Keratinocyte (primary cell): ENCODE measurements at regions not wholly inside any gene's neighbourhood (a gene's known extent, or its start where the extent isn't known, plus 50 kb on each side); places are given as distances from the start of the nearest gene placed in this dataset.

Source experiments
- DNase-seq: peaks from one replicate; pipeline ENCODE4 v3.0.0-alpha.2; 2011; ENCODE audit warnings: low read depth, missing footprints, low spot score
- FAIRE-seq: peaks from 2 replicates; lab custom pipeline; 2011; peaks lifted over from hg19 to GRCh38; lab: Jason Lieb, UNC
- H2AFZ ChIP-seq: 2 replicates; pipeline ENCODE4 v1.6.0; 2012; ENCODE audit warnings: low read length, control low read depth, inconsistent platforms; ENCODE audit not compliant: control insufficient read depth
- H3K27ac ChIP-seq: 2 replicates; pipeline ENCODE4 v1.5.1; 2011; ENCODE audit warnings: low read length; ENCODE audit not compliant: control insufficient read depth, insufficient read depth
- H3K27me3 ChIP-seq: 3 replicates; pipeline ENCODE4 v1.6.0; 2011; ENCODE audit warnings: low read length; ENCODE audit not compliant: control insufficient read depth, insufficient read depth; ENCODE audit errors: extremely low read depth
- H3K36me3 ChIP-seq, 2 experiments: 2 replicates in 1 of 2; 3 replicates in 1 of 2; pipeline ENCODE4 v1.5.1; 2011; ENCODE audit warnings: low read length in 2 of 2, mild to moderate bottlenecking in 1 of 2; ENCODE audit not compliant: control insufficient read depth in 2 of 2, insufficient read depth in 2 of 2; ENCODE audit errors: extremely low read depth in 1 of 2
- H3K4me1 ChIP-seq: 3 replicates; pipeline ENCODE4 v1.5.1; 2011; ENCODE audit warnings: low read length; ENCODE audit not compliant: control insufficient read depth, insufficient read depth; ENCODE audit errors: extremely low read depth
- H3K4me2 ChIP-seq: 3 replicates; pipeline ENCODE4 v1.6.0; 2011; ENCODE audit warnings: low read depth, low read length; ENCODE audit not compliant: control insufficient read depth, insufficient read depth; ENCODE audit errors: extremely low read depth
- H3K4me3 ChIP-seq, 3 experiments: fragments of 200-600 bp in 1 of 3; sonication (generic) in 1 of 3; 2 replicates in 2 of 3; 3 replicates in 1 of 3; pipeline ENCODE4 v1.5.1; 2011 to 2016; ENCODE audit warnings: low read length in 3 of 3, mild to moderate bottlenecking in 3 of 3, control low read depth in 2 of 3, inconsistent platforms in 1 of 3, low read depth in 1 of 3, mixed read lengths in 1 of 3, mixed run types in 1 of 3, moderate library complexity in 1 of 3; ENCODE audit not compliant: control insufficient read depth in 2 of 3, insufficient read depth in 2 of 3; ENCODE audit errors: extremely low read depth in 1 of 3
- H3K79me2 ChIP-seq: 2 replicates; pipeline ENCODE4 v1.6.0; 2012; ENCODE audit warnings: low read length; ENCODE audit not compliant: control insufficient read depth, insufficient read depth
- H3K9ac ChIP-seq: 3 replicates; pipeline ENCODE4 v1.6.0; 2011; ENCODE audit warnings: low read length; ENCODE audit not compliant: control insufficient read depth, insufficient read depth; ENCODE audit errors: extremely low read depth
- H3K9me1 ChIP-seq: 3 replicates; pipeline ENCODE4 v1.6.0; 2011; ENCODE audit warnings: low read length; ENCODE audit not compliant: control insufficient read depth, insufficient read depth; ENCODE audit errors: extremely low read depth
- H3K9me3 ChIP-seq: 2 replicates; pipeline ENCODE4 v1.5.1; 2012; ENCODE audit warnings: low read depth, low read length; ENCODE audit not compliant: control insufficient read depth
- H4K20me1 ChIP-seq: 3 replicates; pipeline ENCODE4 v1.6.0; 2011; ENCODE audit warnings: low read length; ENCODE audit not compliant: control insufficient read depth, insufficient read depth; ENCODE audit errors: extremely low read depth
- CTCF ChIP-seq, 3 experiments: IDR thresholded peaks in 1 of 3; conservative IDR thresholded peaks in 1 of 3; optimal IDR thresholded peaks in 1 of 3; 2 replicates in 2 of 3; 3 replicates in 1 of 3; pipeline versions ENCODE3 to v1.5.1; 2011; ENCODE audit warnings: low read length in 3 of 3, mild to moderate bottlenecking in 3 of 3, moderate library complexity in 2 of 3, control low read depth in 1 of 3, inconsistent platforms in 1 of 3; ENCODE audit not compliant: insufficient read depth in 2 of 3; ENCODE audit errors: extremely low read depth in 1 of 3
- EZH2 ChIP-seq: IDR thresholded peaks from one replicate; pipeline ENCODE4 v1.6.1; 2012; ENCODE audit warnings: inconsistent platforms, mild to moderate bottlenecking, low read length, moderate library complexity
- dilution Hi-C: fragments of 300-500 bp; cut with MboI; formaldehyde crosslinking; loops from one replicate; pipeline ENCODE4 v1.7.0; 2020; ENCODE audit warnings: low sequenced_read_pairs; ENCODE audit not compliant: extremely low pct_ligation_motif_present

GRCh38 chr10:76666891-76667290 is 970.7 kb downstream of the KCNMA1 start:
- no peak for DNase-seq
- dilution Hi-C loops: no loop called here
- Histone ChIP-seq H3K9me3 (no peaks in the 10 kb centered on the region), H3K9ac (no peak overlapping the region), H3K27ac (no peak overlapping the region), H3K4me1 (no peaks in the 10 kb centered on the region), H2AFZ (no peak overlapping the region), H3K36me3 (no peaks in the 10 kb centered on the region), H3K4me3 (no peak overlapping the region), H3K9me1 (no peaks in the 10 kb centered on the region), H3K79me2 (no peaks in the 10 kb centered on the region), H4K20me1 (no peaks in the 10 kb centered on the region), H3K27me3 (no peaks in the 10 kb centered on the region), H3K4me2 (no peak overlapping the region)
- TF ChIP-seq EZH2: no peak
- no peak for FAIRE-seq

- H3K27ac ChIP-seq: no peak overlapping the region
- no peaks in the 10 kb centered on the region for H3K9me3 ChIP-seq
- H3K4me2 ChIP-seq: no peak overlapping the region
- H3K36me3 ChIP-seq: no peaks in the 10 kb centered on the region
- no peak overlapping the region for H3K4me3 ChIP-seq
- no peak for TF ChIP-seq CTCF (optimal IDR thresholded peaks at IDR 0.05 in 1 of 3, IDR thresholded peaks at IDR 0.05 in 1 of 3, conservative IDR thresholded peaks at IDR 0.05 in 1 of 3; ENCODE audit: extremely low read depth in 1 of 3, insufficient read depth in 2 of 3, low read length in 3 of 3)
- TF ChIP-seq EZH2: no peak
- no peaks in the 10 kb centered on the region for H3K79me2 ChIP-seq
- FAIRE-seq (no peak), DNase-seq (no peak)
- H3K9ac ChIP-seq: no peak overlapping the region
- no peaks in the 10 kb centered on the region for H3K4me1 ChIP-seq
- H3K9me1 ChIP-seq: no peaks in the 10 kb centered on the region
- H4K20me1 ChIP-seq: no peaks in the 10 kb centered on the region
- H3K27me3 ChIP-seq: no peaks in the 10 kb centered on the region
- no peak overlapping the region for H2AFZ ChIP-seq
- dilution Hi-C loops: no loop called here
These were observed 972.6 kb downstream of the KCNMA1 start for GRCh38 chr10:76665029-76665428.

GRCh38 chr10:76657337-76658012 is 980.1 kb downstream of the KCNMA1 start:
- Histone ChIP-seq H3K79me2 (no peaks in the 10 kb centered on the region), H3K9me3 (no peaks in the 10 kb centered on the region), H3K27ac (no peak overlapping the region), H3K9me1 (no peaks in the 10 kb centered on the region), H4K20me1 (no peaks in the 10 kb centered on the region), H3K4me2 (no peak overlapping the region), H2AFZ (no peak overlapping the region), H3K27me3 (no peaks in the 10 kb centered on the region), H3K36me3 (no peaks in the 10 kb centered on the region), H3K4me3 (no peak overlapping the region), H3K9ac (no peak overlapping the region), H3K4me1 (no peaks in the 10 kb centered on the region)
- TF ChIP-seq EZH2 (no peak), CTCF (optimal IDR thresholded peaks at IDR 0.05 in 1 of 3, IDR thresholded peaks at IDR 0.05 in 1 of 3, conservative IDR thresholded peaks at IDR 0.05 in 1 of 3; ENCODE audit: extremely low read depth in 1 of 3, insufficient read depth in 2 of 3, low read length in 3 of 3) (no peak)
- DNase-seq (no peak), FAIRE-seq (no peak)
- dilution Hi-C loops: no loop called here
